ENCODE measurements at regions not wholly inside any gene's neighbourhood (a gene's known extent, or its start where the extent isn't known, plus 50 kb on each side); places are given as distances from the start of the nearest gene placed in this dataset.
"Not testable (repeated sequence)": the region's sequence is repeated elsewhere in the genome, so short reads cannot be mapped to it uniquely, and the experiment has no call there.

DNA sequence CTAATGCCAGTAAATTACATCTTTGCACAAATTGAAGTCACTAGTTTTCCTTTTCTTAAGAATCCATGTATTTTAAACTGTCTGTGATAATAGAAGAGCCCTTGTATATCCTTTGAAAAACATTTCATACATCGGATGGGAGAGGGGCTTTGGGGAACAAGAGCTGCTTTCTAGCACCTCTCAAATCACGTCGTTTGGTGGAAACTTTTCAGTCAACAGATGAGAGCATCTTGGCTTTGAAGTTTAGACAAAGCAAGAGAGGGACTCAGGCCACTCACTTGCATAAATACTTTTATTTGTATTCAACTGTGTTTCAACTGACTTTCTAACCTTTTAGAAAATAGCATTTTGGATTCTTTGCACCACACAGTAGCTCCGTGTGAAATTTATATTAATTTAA lies 502.3 kb upstream of the IMPG1 start:
- Mint-ChIP-seq H3K27ac (no peak overlapping the region), H3K36me3 (no peaks in the 10 kb centered on the region), H3K9me3 (peaks cover 3% of the 10 kb centered on the region), H3K4me1 (no peaks in the 10 kb centered on the region), H3K4me3 (no peak overlapping the region)
- DNase-seq (ENCODE audit: low spot score in 2 of 2): no peak
- no peak for ATAC-seq

DNA sequence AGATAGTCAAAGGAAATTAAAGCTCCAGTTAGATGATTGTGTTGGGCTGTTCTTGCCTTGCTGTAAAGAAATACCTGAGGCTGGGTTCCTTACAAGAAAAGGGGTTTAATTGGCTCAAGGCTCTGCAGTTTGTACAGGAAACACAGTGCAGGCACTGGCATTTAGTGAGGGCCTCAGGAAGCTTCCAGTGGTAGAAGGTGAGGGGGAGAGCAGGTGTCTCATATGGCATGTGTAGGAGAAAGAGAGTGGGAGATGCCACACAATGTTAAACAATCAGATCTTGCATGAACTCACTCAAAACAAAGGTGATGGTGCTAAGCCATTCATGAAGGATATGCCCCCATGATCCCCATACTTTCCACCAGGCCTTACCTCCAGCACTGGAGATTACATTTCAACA lies 493.5 kb upstream of the IMPG1 start:
- ATAC-seq: no peak

DNA sequence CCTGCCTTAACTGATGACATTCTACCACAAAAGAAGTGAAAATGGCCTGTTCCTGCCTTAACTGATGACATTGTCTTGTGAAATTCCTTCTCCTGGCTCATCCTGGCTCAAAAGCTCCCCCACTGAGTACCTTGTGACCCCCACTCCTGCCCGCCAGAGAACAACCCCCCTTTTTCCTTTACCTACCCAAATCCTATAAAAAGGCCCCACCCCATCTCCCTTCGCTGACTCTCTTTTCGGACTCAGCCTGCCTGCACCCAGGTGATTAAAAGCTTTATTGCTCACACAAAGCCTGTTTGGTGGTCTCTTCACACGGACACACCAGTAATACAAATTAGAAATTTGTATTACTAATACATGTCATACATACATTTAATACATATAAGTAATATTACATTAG lies 489.9 kb upstream of the IMPG1 start:
- H3K36me3 Mint-ChIP-seq; H3K4me1 Mint-ChIP-seq; H3K27ac Mint-ChIP-seq; H3K4me3 Mint-ChIP-seq; H3K9me3 Mint-ChIP-seq; ATAC-seq; DNase-seq (ENCODE audit: low spot score in 2 of 2): not testable (repeated sequence)

More for the DNA sequence above, 493.5 kb upstream of the IMPG1 start:
- Mint-ChIP-seq H3K4me1 (no peaks in the 10 kb centered on the region), H3K4me3 (no peak overlapping the region), H3K9me3 (peaks cover 6% of the 10 kb centered on the region), H3K27ac (no peak overlapping the region), H3K36me3 (no peaks in the 10 kb centered on the region)
- no peak for DNase-seq (ENCODE audit: low spot score in 2 of 2)

DNA sequence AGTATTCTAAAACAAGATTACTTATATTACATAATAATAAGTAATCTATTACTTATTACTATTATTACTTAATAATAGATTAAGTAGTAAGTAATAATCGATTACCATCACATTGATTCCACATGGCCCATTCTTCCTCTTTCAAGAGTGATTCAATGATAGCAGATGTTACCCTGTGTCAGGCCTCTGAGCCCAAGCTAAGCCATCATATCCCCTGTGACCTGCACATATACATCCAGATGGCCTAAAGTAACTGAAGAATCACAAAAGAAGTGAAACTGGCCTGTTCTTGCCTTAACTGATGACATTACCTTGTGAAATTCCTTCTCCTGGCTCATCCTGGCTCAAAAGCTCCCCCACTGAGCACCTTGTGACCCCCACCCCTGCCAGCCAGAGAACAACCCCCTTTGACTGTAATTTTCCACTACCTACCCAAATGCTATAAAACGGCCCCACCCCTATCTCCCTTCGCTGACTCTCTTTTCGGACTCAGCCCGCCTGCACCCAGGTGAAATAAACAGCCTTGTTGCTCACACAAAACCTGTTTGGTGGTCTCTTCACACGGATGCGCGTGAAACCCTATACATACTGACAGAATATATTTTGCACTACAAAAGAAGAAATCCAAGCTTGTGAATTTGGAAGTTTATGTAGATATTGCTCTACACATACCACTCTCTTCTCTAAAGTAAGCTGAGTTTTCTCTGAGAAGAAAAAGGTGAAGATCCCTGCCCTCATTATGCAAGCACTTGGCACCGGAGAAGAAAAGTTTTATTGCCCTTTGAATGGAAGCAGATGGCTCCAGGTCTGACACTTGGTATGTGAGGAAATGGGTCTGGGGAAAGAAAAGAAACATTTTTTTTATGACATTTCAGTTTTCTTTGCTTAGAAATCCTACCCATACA lies 488.6 kb upstream of the IMPG1 start:
- not testable (repeated sequence) for DNase-seq (ENCODE audit: low spot score in 2 of 2); ATAC-seq; H3K36me3 Mint-ChIP-seq; H3K27ac Mint-ChIP-seq; H3K4me3 Mint-ChIP-seq; H3K4me1 Mint-ChIP-seq; H3K9me3 Mint-ChIP-seq

DNA sequence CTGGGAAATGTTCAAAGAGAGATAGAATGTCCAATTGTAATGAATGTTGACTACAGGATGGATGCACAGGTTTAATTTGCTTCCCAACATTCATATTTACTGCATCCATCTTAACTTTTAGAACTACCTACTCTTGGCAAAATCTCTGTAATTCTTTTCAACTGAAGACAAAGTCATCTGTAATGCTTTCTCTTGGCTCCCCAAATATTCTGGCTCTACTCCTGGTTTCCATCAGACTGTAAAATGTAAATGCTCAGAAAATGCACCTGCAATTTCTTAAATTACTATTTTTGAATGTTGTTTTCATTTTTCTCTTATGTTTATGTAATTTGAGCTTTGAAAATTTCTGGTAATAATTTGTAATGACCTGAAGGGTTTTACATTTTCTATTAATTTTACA lies 480.8 kb upstream of the IMPG1 start:
- H3K36me3 Mint-ChIP-seq: no peaks in the 10 kb centered on the region
- no peaks in the 10 kb centered on the region for H3K4me1 Mint-ChIP-seq
- no peak overlapping the region for H3K27ac Mint-ChIP-seq
- ATAC-seq: no peak
- no peak overlapping the region for H3K4me3 Mint-ChIP-seq
- H3K9me3 Mint-ChIP-seq: peaks cover 19% of the 10 kb centered on the region
- no peak for DNase-seq (ENCODE audit: low spot score in 2 of 2)

DNA sequence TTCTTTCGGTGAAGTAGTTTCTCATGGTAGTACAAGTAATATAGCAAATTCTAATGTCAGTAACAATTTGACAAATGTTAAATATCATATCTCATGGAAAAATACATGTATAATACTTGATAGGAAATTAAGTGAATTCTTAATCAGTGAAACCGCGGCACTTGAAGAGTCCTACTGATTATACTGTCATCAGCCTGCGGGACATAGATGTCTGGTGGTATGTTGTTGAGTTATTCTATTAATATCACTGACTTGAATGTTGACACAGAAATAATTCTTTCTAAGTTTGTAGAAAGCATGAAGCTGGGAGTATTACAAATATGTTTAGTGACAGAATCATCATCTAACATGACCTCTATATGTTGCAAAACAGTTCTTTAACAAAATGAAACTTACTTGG lies 479.8 kb upstream of the IMPG1 start:
- H3K4me1 Mint-ChIP-seq: no peaks in the 10 kb centered on the region
- H3K36me3 Mint-ChIP-seq: no peaks in the 10 kb centered on the region
- DNase-seq (ENCODE audit: low spot score in 2 of 2): no peak
- H3K9me3 Mint-ChIP-seq: peaks cover 14% of the 10 kb centered on the region
- H3K27ac Mint-ChIP-seq: no peak overlapping the region
- H3K4me3 Mint-ChIP-seq: no peak overlapping the region
- ATAC-seq: no peak

DNA sequence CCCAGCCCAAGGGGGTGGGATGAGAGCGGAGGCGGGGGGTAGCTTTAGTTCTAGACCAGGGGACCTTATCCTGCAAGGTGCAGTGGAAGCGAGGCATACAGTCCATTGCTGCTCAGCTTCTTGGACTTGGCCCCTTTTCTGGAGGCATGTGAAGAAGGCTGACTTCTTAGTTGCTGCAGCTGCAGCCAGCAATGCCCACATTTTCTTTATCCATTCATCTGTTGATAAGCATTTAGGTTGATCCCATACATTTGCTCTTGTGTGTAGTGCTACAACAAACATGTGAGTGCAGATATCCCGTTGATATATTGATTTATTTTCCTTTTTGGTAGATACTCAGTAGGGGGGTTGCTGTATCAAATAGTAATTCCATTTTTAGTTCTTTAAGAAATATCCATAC lies 461.2 kb upstream of the IMPG1 start:
- DNase-seq (ENCODE audit: low spot score in 2 of 2): no peak
- no peak overlapping the region for H3K27ac Mint-ChIP-seq
- H3K4me1 Mint-ChIP-seq: no peaks in the 10 kb centered on the region
- H3K4me3 Mint-ChIP-seq: no peak overlapping the region
- no peak for ATAC-seq
- H3K9me3 Mint-ChIP-seq: peaks cover 22% of the 10 kb centered on the region
- H3K36me3 Mint-ChIP-seq: no peaks in the 10 kb centered on the region

DNA sequence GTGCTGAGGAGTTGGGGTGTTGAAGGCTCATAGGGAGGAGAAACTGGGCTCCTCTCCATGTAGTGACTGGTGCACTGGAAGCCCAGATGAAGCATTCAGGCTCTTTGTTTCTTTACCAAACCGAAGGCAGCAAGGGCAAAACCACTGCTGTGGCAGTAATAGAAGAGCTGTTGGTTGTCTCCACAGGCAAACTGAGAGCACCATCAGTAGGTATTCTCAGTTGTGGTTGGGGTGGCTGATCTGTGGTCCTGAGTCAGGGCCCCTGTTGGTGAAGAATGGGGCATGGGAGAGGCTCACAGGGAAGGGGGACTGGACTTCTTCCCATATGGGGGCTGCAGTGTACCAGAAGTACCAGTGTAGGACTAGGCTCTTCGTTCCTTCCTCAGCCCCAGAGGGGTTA lies 460.2 kb upstream of the IMPG1 start:
- Mint-ChIP-seq H3K4me1 (no peaks in the 10 kb centered on the region), H3K9me3 (peaks cover 25% of the 10 kb centered on the region), H3K4me3 (no peak overlapping the region), H3K27ac (no peak overlapping the region), H3K36me3 (no peaks in the 10 kb centered on the region)
- DNase-seq (ENCODE audit: low spot score in 2 of 2): no peak
- ATAC-seq: peak; percentile 31

DNA sequence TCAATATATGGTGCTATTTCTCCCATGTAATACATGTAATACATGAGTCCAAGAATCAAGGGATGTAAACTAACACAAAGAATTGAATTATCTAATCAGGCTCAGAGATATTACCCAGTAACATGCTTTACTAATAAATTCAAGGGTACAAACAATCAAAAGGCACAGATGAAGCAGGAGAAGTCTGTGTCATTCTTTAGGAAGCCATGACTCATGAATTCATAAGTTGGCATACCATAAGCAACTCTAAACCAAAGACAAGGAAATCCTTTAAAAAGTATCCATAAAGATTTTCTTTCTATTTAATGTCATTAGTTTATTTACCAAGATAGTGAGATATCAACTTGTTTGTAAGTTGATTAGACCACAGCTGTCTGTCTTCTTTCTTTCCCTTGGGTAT lies 446.0 kb upstream of the IMPG1 start:
- H3K36me3 Mint-ChIP-seq: no peaks in the 10 kb centered on the region
- no peaks in the 10 kb centered on the region for H3K4me1 Mint-ChIP-seq
- DNase-seq (ENCODE audit: low spot score in 2 of 2): no peak
- ATAC-seq: no peak
- no peak overlapping the region for H3K4me3 Mint-ChIP-seq
- H3K27ac Mint-ChIP-seq: no peak overlapping the region
- H3K9me3 Mint-ChIP-seq: peaks cover 12% of the 10 kb centered on the region

DNA sequence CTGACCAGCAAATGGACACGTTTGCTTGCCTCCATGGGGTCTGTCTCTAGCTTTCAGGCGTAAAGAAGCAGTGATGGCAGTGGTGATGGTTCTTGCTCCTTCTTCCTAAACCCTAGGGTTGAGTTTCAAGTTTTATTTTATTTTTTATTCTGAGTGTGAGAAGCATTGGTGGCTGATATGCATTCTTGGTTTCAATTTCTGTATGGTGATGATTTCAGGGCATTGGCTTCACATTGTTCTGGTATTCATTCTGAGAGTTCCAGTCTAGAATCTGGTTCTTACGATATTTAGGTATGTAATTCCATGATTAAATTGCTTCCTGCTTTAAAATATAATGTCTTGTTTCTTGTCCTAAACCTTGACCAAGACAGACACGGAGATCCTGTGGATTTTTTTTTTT lies 444.5 kb upstream of the IMPG1 start:
- ATAC-seq (no peak), DNase-seq (ENCODE audit: low spot score in 2 of 2) (no peak)
- no peaks in the 10 kb centered on the region for H3K4me1 Mint-ChIP-seq
- H3K4me3 Mint-ChIP-seq: no peak overlapping the region
- H3K36me3 Mint-ChIP-seq: no peaks in the 10 kb centered on the region
- peaks cover 22% of the 10 kb centered on the region for H3K9me3 Mint-ChIP-seq
- H3K27ac Mint-ChIP-seq: no peak overlapping the region

DNA sequence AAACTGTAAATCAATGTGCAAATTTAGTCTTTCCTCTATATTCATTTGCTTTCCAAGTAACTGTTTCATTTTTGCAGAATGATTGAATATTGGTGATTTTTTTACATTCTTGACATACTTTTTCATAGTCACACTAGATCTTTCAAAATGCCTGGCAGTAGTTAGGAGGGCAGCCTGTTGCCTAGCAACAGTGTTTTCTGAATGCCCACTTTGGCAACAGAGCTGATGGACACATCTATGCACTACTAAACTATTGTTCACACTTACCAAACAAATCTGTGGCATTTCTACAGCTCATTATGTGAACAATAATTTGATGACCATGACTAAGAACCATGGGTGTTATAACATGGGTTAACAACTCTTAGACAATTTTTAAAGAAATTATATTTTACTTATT lies 438.0 kb upstream of the IMPG1 start:
- no peaks in the 10 kb centered on the region for H3K36me3 Mint-ChIP-seq
- no peak overlapping the region for H3K27ac Mint-ChIP-seq
- H3K4me3 Mint-ChIP-seq: no peak overlapping the region
- peaks cover 17% of the 10 kb centered on the region for H3K9me3 Mint-ChIP-seq
- DNase-seq (ENCODE audit: low spot score in 2 of 2) (no peak), ATAC-seq (no peak)
- no peaks in the 10 kb centered on the region for H3K4me1 Mint-ChIP-seq

DNA sequence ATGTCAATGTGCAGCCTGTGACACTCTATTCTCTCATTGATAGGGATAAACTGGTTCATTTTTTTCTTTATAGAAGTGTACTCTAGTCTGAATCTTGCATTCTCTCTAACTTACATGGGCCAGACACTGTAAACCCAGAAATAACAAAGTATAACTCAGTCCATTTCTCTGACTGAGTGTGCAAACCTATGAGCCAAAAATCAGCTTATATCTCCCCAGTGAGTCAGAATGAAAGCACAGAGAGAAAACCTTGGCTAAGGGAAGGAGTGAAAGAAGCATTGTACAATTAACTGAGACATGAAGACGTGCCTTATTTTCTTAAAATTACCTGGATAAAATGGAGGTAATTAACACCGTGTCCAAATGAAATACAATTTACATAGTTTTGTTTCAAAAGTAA lies 436.9 kb upstream of the IMPG1 start:
- Mint-ChIP-seq H3K4me1 (no peaks in the 10 kb centered on the region), H3K9me3 (peaks cover 17% of the 10 kb centered on the region), H3K36me3 (no peaks in the 10 kb centered on the region), H3K4me3 (no peak overlapping the region), H3K27ac (no peak overlapping the region)
- ATAC-seq: no peak
- no peak for DNase-seq (ENCODE audit: low spot score in 2 of 2)

DNA sequence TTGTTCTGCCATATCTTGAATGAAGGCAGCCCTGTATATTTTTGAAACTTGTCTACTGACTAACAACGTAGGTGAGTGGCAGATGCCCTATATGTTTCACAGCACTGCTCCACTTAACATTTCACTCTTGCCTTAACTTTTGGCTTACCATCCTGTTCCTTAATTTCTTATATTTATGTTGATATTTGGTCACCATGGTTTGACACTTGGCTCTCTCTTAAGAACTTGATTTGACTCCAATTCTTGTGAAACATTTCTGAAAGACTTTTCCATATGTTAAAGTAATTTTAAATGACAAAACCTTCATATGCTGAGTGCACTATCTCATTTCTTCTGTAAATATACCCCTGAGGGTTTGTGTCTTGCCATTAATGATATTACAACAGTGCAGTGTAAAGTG lies 434.3 kb upstream of the IMPG1 start:
- no peak for DNase-seq (ENCODE audit: low spot score in 2 of 2)
- Mint-ChIP-seq H3K27ac (no peak overlapping the region), H3K9me3 (peaks cover 13% of the 10 kb centered on the region), H3K4me1 (no peaks in the 10 kb centered on the region), H3K4me3 (no peak overlapping the region), H3K36me3 (no peaks in the 10 kb centered on the region)
- no peak for ATAC-seq

DNA sequence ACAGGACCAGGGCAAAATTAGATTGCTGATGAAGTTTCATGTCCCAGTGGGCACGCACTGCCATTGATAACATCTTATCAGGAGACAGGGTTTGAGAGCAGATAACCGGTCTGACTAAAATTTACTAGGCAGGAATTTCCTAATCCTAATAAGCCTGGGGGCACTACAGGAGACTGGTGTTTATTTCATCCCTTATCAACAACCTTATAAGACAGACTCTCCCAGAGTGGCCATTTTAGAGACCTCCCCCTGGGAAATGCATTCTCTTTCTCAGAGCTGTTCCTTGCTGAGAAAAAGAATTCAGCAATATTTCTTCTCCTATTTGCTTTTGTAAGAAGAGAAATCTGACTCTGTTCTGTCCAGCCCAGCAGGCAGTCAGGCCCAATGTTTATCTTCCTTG lies 423.4 kb upstream of the IMPG1 start:
- ATAC-seq (no peak), DNase-seq (ENCODE audit: low spot score in 2 of 2) (no peak)
- H3K36me3 Mint-ChIP-seq: no peaks in the 10 kb centered on the region
- peaks cover 17% of the 10 kb centered on the region for H3K9me3 Mint-ChIP-seq
- H3K27ac Mint-ChIP-seq: no peak overlapping the region
- H3K4me3 Mint-ChIP-seq: no peak overlapping the region
- no peaks in the 10 kb centered on the region for H3K4me1 Mint-ChIP-seq

DNA sequence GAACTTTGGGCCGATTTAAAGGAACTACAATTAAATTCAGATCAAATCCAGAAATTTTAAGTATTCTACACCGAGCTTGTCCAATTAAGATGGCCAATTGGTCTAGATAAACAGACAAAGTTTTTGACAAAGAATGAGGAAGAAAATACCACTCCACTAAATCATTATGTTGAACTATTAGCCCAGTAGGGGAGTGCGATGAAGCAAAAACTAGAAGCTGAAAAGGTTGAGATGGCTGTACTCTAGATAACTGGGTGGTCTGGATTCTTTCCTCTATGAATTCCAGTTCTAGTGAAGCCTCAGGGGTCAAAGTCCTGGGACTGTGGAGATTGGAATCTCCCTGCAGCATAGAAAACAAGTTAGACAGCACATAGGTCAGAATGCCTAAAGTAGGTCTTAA lies 418.9 kb upstream of the IMPG1 start:
- not testable (repeated sequence) for ATAC-seq; H3K27ac Mint-ChIP-seq; H3K4me1 Mint-ChIP-seq; H3K4me3 Mint-ChIP-seq; DNase-seq (ENCODE audit: low spot score in 2 of 2); H3K36me3 Mint-ChIP-seq
- peaks cover 17% of the 10 kb centered on the region for H3K9me3 Mint-ChIP-seq

DNA sequence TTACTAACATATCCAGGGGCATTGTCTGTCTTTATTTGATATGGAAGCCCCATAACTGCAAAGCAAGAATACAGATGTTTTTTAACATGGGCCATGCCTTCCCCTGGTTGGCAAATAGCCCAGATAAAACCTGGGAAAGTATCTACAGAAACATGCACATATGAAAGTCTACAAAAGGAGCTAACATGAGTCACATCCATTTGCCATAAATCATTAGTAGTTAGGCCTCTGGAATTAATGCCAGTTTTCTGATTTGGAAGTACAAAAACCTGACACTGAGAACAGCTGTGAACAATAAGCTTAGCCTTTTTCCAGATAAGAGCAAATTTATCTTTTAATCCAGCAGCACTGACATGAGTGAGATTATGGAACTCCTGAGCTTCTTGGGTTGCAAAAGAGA lies 418.0 kb upstream of the IMPG1 start:
- H3K4me3 Mint-ChIP-seq: no peak overlapping the region
- H3K4me1 Mint-ChIP-seq: no peaks in the 10 kb centered on the region
- DNase-seq (ENCODE audit: low spot score in 2 of 2) (no peak), ATAC-seq (no peak)
- H3K27ac Mint-ChIP-seq: no peak overlapping the region
- H3K9me3 Mint-ChIP-seq: peaks cover 12% of the 10 kb centered on the region
- no peaks in the 10 kb centered on the region for H3K36me3 Mint-ChIP-seq
